ENCODE measurements at regions not wholly inside any gene's neighbourhood (a gene's known extent, or its start where the extent isn't known, plus 50 kb on each side); places are given as distances from the start of the nearest gene placed in this dataset.

- in situ Hi-C loops (cut with HindIII; ENCODE audit: low sequenced_read_pairs), result no loop called here
- no peak for DNase-seq (ENCODE audit: low spot score)
These were observed 475.0 kb upstream of the PCDH7 start for GRCh38 chr4:30245140-30245539.

GRCh38 chr4:30256116-30256832, 463.9 kb upstream of the PCDH7 start:
- DNase-seq (ENCODE audit: low spot score), result no peak
- in situ Hi-C loops (cut with HindIII; ENCODE audit: low sequenced_read_pairs), result no loop called here

- in situ Hi-C loops (cut with HindIII; ENCODE audit: low sequenced_read_pairs), result no loop called here
- no peak for DNase-seq (ENCODE audit: low spot score)
These were observed 461.2 kb upstream of the PCDH7 start for GRCh38 chr4:30258949-30259348.

- DNase-seq (ENCODE audit: low spot score), result no peak
- in situ Hi-C loops (cut with HindIII; ENCODE audit: low sequenced_read_pairs), result no loop called here
These were observed 457.8 kb upstream of the PCDH7 start for GRCh38 chr4:30262379-30262778.

GRCh38 chr4:30264465-30264864, 455.7 kb upstream of the PCDH7 start:
- in situ Hi-C loops (cut with HindIII; ENCODE audit: low sequenced_read_pairs), result no loop called here
- DNase-seq (ENCODE audit: low spot score), result no peak

GRCh38 chr4:30265716-30266115, 454.5 kb upstream of the PCDH7 start:
- no peak for DNase-seq (ENCODE audit: low spot score)
- in situ Hi-C loops (cut with HindIII; ENCODE audit: low sequenced_read_pairs), result no loop called here

GRCh38 chr4:30268370-30268769, 451.8 kb upstream of the PCDH7 start:
- DNase-seq (ENCODE audit: low spot score), result no peak
- in situ Hi-C loops (cut with HindIII; ENCODE audit: low sequenced_read_pairs), result no loop called here

- no peak for DNase-seq (ENCODE audit: low spot score)
- in situ Hi-C loops (cut with HindIII; ENCODE audit: low sequenced_read_pairs), result no loop called here
These were observed 450.3 kb upstream of the PCDH7 start for GRCh38 chr4:30269850-30270249.

GRCh38 chr4:30281986-30282385, 438.2 kb upstream of the PCDH7 start:
- in situ Hi-C loops (cut with HindIII; ENCODE audit: low sequenced_read_pairs), result no loop called here
- DNase-seq (ENCODE audit: low spot score), result no peak

GRCh38 chr4:30283336-30283735, 436.8 kb upstream of the PCDH7 start:
- no peak for DNase-seq (ENCODE audit: low spot score)
- in situ Hi-C loops (cut with HindIII; ENCODE audit: low sequenced_read_pairs), result no loop called here

- in situ Hi-C loops (cut with HindIII; ENCODE audit: low sequenced_read_pairs), result no loop called here
- DNase-seq (ENCODE audit: low spot score), result no peak
These were observed 425.9 kb upstream of the PCDH7 start for GRCh38 chr4:30294295-30294694.

GRCh38 chr4:30295652-30296051, 424.5 kb upstream of the PCDH7 start:
- in situ Hi-C loops (cut with HindIII; ENCODE audit: low sequenced_read_pairs), result no loop called here
- no peak for DNase-seq (ENCODE audit: low spot score)

- in situ Hi-C loops (cut with HindIII; ENCODE audit: low sequenced_read_pairs), result no loop called here
These were observed 406.2 kb upstream of the PCDH7 start for GRCh38 chr4:30314001-30314400.

GRCh38 chr4:30330894-30331652, 389.1 kb upstream of the PCDH7 start:
- no peak for DNase-seq (ENCODE audit: low spot score)
- in situ Hi-C loops (cut with HindIII; ENCODE audit: low sequenced_read_pairs), result no loop called here

More at GRCh38 chr4:30314001-30314400, 406.2 kb upstream of the PCDH7 start:
- DNase-seq (ENCODE audit: low spot score), result no peak

- in situ Hi-C loops (cut with HindIII; ENCODE audit: low sequenced_read_pairs), result no loop called here
- DNase-seq (ENCODE audit: low spot score), result no peak
These were observed 378.4 kb upstream of the PCDH7 start for GRCh38 chr4:30341731-30342130.

- in situ Hi-C loops (cut with HindIII; ENCODE audit: low sequenced_read_pairs), result no loop called here
- DNase-seq (ENCODE audit: low spot score), result no peak
These were observed 369.9 kb upstream of the PCDH7 start for GRCh38 chr4:30350288-30350687.

GRCh38 chr4:30354605-30355004, 365.6 kb upstream of the PCDH7 start:
- in situ Hi-C loops (cut with HindIII; ENCODE audit: low sequenced_read_pairs), result no loop called here
- no peak for DNase-seq (ENCODE audit: low spot score)

GRCh38 chr4:30362436-30362835, 357.7 kb upstream of the PCDH7 start:
- DNase-seq (ENCODE audit: low spot score), result no peak
- in situ Hi-C loops (cut with HindIII; ENCODE audit: low sequenced_read_pairs), result no loop called here

- in situ Hi-C loops (cut with HindIII; ENCODE audit: low sequenced_read_pairs), result no loop called here
- DNase-seq (ENCODE audit: low spot score), result no peak
These were observed 350.1 kb upstream of the PCDH7 start for GRCh38 chr4:30370105-30370504.

- in situ Hi-C loops (cut with HindIII; ENCODE audit: low sequenced_read_pairs), result no loop called here
- DNase-seq (ENCODE audit: low spot score), result no peak
These were observed 339.7 kb upstream of the PCDH7 start for GRCh38 chr4:30380404-30380998.

Measured in G401 (cell line).